PC-3 (cell line): ENCODE measurements at regions not wholly inside any gene's neighbourhood (a gene's known extent, or its start where the extent isn't known, plus 50 kb on each side); places are given as distances from the start of the nearest gene placed in this dataset.

Experiments
- EZH2 ChIP-seq: fragments of 300-600 bp; sonication (generic); IDR thresholded peaks from one replicate; pipeline ENCODE4 v1.6.1; 2017; ENCODE audit warnings: antibody characterized with exemption, mild to moderate bottlenecking, low read length; ENCODE audit not compliant: unreplicated experiment
- EZH2phosphoT487 ChIP-seq: fragments of 300-600 bp; sonication (generic); IDR thresholded peaks from 2 replicates; pipeline ENCODE4 v1.6.1; 2018; ENCODE audit warnings: mild to moderate bottlenecking, antibody characterized with exemption, low read length, borderline replicate concordance
- TF ChIP-seq, protein P1 (sequence below): fragments of 300-600 bp; sonication (generic); conservative IDR thresholded peaks from 2 replicates; pipeline ENCODE4 v1.5.1; 2017; ENCODE audit warnings: antibody characterized with exemption, low read depth, mild to moderate bottlenecking, low read length

DNA sequence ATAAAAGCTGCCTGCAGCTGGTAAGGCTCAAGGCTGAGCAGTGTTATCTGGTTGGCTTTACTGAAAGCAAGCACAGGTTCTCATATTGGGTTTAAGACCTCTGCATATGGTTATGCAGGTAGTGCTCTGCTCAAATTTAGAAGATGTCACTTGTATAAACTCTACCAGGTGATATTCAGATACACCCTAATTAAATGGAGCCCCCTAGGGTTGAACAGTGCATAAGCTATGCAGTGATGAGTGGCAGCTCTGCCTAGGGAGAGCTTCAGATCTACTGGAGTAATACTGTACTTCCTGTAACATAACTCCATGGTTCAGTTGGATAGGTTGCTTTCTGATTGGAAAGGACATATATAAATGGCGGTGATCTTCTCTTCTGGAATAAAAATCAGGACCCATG, 222.7 kb downstream of the CYRIA start:
- TF ChIP-seq, protein P1, sequence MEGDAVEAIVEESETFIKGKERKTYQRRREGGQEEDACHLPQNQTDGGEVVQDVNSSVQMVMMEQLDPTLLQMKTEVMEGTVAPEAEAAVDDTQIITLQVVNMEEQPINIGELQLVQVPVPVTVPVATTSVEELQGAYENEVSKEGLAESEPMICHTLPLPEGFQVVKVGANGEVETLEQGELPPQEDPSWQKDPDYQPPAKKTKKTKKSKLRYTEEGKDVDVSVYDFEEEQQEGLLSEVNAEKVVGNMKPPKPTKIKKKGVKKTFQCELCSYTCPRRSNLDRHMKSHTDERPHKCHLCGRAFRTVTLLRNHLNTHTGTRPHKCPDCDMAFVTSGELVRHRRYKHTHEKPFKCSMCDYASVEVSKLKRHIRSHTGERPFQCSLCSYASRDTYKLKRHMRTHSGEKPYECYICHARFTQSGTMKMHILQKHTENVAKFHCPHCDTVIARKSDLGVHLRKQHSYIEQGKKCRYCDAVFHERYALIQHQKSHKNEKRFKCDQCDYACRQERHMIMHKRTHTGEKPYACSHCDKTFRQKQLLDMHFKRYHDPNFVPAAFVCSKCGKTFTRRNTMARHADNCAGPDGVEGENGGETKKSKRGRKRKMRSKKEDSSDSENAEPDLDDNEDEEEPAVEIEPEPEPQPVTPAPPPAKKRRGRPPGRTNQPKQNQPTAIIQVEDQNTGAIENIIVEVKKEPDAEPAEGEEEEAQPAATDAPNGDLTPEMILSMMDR: no peak
- TF ChIP-seq EZH2: no peak
- TF ChIP-seq EZH2phosphoT487: no peak
